Skeletal muscle cell (primary cell): ENCODE measurements at regions not wholly inside any gene's neighbourhood (a gene's known extent, or its start where the extent isn't known, plus 50 kb on each side); places are given as distances from the start of the nearest gene placed in this dataset.

Source experiments
- DNase-seq: peaks from one replicate; pipeline ENCODE4 v3.0.0-alpha.2; 2010; ENCODE audit warnings: low read depth
- H3K4me3 ChIP-seq: 2 replicates; pipeline ENCODE4 v1.5.1; 2011; ENCODE audit warnings: low read depth, mild to moderate bottlenecking, control low read depth, low read length, moderate library complexity

DNA sequence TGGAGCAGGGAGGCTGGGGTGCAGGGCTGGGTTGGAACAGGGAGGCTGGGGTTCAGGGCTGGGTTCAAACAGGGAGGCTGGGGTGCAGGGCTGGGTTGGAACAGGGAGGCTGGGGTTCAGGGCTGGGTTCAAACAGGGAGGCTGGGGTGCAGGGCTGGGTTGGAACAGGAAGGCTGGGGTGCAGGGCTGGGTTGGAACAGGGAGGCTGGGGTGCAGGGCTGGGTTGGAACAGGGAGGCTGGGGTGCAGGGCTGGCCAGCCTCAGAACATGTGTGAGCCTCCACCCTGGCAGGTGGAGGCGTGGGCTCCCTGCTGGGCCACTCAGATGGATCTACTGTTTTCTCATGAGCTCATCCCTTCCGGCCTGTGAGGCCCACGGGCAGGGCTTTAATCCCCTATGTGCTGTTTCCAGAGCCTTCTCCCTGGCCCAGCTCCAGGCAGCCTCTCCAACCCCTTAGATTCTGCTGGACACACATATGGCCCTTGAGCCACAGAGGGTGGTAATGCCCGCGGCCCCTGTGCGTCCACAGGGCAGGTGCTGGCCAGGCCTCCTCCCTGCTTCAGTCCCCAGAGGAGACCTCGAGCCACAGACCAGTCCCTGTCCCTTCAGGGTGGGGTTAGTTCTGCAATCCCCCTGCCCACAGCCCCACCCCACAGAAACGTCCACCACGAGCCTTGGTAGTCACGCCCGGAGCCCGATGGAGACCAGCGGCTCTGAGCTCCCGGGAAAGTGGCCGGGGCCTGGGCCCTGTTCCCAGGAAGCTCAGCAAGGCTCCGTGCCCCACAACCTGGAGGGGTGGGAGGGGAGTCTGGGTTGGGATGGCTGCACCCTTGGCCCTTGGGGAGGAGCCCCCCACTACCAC is 197.9 kb downstream of the BRD1 start:
- no peak for DNase-seq
- no peak overlapping the region for H3K4me3 ChIP-seq

DNA sequence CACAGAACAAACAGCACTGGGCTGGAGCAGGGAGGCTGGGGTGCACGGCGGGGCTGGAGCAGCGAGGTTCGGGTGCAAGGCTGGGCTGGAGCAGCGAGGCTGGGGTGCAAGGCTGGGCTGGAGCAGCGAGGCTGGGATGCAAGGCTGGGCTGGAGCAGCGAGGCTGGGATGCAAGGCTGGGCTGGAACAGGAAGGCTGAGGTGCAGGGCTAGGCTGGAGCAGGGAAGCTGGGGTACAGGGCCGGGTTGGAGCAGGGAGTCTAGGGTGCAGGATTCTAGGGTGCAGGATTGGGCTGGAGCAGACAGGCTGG is 198.5 kb downstream of the BRD1 start:
- no peak overlapping the region for H3K4me3 ChIP-seq
- DNase-seq, result no peak

DNA sequence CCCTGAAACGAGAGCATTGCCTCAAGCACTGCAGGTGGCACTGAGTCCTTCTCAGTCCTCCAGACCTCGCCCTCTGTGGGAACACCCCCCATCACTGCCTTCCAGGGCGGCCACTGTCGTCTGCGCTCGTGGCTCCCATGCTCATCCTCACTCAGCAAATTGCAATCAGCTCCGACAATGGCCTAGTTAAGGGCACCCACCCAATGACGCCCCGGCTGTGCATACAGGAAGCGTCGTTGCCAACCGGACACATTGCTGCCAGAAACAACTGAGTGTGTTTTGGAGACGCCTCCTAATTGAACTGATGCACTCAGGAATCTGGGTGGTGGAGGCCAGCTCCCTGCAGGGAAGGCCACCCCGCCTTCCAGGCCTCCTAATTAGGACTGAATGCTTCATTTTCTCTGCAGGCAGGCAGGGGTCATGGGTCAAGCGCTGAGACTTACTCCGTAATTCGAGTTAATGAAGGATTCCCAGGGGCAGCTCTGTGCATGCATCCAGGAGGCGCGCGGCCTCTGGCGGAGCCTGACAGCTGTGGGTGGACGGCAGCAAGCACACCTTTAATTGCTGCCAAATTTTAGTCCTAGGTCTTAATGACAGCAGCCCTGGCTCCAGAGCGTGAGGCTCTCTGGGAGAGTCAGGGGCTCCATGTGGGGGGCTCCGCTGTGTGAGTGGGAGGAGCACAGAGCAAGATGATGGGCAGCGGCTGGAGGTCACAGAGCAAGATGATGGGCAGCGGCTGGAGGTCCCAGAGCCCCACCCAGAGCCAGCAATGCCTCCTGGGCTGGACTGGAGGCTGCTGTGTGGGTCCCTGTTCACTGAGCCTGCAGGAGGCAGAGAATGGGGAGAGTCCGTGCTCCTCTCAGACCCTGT is 199.0 kb downstream of the BRD1 start:
- DNase-seq, result no peak

DNA sequence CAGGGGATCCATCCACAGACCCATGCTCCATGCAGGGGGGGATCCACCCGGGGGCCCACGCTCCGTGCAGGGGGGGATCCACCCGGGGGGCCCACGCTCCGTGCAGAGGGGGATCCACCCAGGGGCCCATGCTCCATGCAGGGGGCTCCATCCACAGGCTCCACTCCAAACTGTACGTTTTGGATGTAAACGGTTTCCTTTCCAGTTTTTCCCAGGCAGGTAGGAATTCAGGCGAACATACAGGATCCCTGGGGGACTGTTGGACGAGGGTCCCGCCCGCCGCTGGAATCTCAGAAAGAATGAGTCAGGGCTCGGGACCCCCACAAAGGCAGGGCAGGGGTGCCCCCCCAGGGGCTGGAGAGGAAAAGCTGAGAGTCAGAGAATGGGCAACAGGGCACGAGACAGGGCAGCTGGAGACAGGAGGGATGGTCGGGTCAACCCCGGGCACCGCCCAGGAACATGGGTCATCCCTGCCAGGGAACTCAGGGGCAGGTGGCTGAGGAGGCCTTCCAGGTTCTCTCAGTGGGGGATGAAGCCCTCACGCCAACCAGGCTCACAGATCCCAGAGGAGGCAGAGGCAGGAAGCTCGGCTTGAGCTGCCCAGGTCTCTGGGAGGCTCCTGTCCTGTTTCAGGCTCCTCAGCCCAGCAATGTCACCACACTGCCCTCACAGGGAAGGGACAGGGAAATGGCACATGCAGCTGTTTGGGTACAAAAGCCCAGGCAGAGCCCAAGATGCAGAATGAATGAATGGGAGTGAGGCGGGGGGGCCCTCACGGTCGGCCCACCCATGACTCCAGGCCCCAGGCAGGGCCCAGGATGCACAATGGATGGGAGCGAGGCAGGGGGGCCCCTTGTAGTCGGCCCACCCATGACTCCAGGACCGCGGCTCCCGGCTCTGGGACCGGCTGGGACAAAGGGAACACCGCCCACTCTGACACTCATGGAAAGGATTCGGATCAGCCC is 200.2 kb downstream of the BRD1 start:
- no peak overlapping the region for H3K4me3 ChIP-seq
- no peak for DNase-seq

More for the DNA sequence above, 199.0 kb downstream of the BRD1 start:
- no peak overlapping the region for H3K4me3 ChIP-seq

DNA sequence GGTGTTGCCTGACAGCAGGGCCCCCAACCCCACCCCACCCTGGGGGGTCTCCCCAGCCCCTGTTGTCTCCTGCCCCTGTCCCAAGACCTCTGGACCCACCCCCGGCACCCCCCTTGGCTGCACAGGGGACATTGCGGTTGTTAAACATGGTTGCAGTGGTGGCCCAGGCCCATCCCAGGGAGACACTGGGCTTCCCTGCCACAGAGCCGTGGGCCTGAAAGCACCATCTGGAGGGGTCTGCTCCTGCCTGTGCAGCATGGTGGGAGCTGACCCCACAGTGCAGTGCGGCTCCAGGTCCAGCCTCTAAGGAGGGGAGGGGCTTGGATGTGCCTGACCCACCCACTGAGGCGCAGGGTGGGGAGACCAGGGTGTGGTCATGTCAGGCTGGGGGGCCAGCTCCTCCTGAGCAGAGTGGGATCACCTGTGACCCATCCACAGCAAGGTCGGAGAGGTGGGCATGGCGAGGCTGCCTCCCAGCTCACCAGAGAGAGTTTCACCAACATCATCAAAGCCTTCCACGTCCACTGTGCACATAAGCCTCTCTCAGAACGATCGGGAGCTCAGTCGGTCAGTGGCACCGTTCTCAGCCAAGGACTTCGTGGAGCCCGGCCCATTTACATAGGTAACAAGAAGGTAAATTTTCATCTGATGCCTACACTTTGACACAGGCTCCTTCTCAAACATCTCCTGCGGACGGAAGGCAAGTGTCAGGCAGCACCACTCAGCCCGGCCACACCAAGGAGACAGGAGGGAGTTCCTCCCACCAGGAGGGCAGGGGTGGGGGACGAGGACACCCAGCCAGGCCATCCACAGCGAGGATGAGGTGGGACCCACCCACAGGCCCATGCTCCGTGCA is 201.1 kb downstream of the BRD1 start:
- no peak for DNase-seq
- no peak overlapping the region for H3K4me3 ChIP-seq

DNA sequence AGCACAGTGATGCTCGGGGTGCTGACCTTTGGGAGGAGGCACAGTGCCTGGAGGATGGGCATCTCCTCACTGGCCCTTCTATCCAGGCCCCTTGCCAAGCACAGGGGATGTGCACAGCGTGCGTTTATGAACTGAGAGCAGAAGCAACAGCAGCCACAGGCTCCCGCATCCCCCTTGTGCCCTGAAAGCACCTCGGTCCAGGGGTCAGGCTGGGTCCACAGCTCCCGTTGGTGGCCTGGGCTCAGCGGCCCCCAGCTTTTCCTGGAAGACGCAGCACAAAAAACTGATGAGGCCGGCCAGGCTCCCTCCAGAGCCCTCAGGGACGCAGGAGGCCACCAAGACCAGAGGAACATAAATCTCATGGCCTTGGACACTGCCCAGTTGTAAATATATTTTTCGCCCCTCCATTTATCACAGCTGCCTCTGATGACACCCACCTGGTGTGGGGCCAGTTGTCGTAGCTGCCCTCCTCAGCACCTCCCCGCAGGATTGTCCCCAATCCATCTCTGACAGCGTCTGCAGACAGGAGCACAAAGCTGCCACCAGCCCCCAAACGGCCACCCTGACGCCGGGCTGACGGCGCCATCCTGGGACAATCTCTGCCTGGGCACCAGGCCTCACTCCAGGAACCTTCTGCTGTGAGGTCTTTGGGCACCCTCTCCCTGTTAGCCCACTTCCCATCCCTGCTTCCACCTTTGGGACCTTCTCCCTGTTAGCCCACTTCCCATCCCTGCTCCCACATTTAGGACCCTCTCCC is 203.1 kb downstream of the BRD1 start:
- H3K4me3 ChIP-seq, result no peak overlapping the region
- DNase-seq, result no peak

DNA sequence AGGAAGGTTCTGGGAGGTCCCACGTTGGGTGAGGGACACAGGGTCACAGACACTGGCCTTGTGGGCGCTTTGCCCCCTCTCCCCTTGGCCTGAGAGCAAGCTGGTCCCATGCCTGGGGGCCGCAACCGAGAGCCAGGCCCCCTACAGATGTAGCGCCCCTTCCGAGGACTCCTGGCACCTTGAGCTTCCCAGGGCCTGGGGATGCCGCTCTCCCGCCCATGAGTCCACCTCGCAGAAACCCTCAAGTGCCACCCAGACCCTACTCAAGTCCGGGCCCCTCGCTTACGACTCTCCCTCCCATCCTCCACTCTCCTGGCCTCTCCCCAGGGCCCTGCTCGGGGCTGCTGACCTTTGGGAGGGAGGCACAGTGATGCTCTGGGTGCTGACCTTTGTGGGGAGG is 204.0 kb downstream of the BRD1 start:
- H3K4me3 ChIP-seq, result no peak overlapping the region
- no peak for DNase-seq

DNA sequence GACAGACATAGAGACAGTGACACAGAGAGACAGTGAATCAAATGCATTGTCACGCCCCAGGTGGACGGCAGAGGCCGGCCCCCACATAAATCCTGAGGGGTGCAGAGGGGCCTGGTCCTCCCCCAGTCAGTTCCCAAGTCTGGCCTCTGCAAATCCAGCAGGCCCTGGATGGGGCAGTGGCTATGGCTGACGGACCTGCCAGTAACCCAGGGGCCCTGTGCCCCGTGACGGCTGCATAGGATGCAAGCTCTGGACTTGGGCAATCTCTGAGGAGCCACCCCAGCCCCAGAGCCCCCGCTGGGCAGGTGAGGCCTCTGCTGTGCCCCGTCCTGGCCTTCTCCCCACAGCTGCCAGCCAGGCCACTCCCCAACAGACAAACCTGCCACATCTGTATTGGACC is 204.5 kb downstream of the BRD1 start:
- H3K4me3 ChIP-seq, result no peak overlapping the region
- no peak for DNase-seq

DNA sequence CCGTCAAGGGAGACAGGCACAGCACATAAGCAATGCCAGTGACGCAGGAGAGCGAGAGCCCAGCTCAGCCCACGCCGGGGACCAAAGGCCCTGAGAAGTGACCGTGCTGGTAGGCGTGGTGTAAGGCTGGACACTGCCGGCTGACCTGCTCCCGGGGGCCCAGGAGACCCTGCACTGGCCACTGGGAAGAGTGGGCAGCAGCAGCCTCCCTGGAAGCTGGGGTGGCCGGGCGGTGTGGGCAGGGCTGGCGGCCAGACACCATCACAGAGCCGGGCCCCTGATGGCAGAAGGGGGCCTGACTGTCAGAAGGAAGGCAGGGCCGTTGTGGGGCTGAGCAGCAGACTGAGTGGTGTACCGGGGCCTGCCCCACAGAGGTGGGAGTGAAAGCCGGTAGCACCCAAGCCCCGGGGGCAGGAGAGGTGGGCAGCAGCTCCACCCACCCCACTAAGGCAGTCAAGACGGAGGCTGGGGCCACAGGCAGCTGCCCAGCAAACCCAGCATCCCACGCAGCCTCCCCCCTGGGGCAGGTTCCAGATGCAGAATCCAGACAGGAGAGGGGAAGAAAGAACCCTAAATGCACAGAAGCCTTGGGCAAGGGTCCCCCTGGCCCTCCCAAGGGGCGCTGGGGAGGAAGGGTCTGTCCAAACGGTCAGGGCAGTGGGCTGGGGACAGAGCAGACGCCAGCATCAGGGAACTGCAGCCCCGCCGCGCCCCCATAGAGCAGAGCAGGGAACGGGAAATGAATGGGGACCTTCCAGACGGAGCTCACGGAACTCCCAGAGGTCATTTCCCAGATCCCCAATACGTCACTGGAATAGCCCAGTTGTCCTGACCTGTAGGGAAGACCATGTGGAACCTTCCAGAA is 205.2 kb downstream of the BRD1 start:
- no peak overlapping the region for H3K4me3 ChIP-seq

DNA sequence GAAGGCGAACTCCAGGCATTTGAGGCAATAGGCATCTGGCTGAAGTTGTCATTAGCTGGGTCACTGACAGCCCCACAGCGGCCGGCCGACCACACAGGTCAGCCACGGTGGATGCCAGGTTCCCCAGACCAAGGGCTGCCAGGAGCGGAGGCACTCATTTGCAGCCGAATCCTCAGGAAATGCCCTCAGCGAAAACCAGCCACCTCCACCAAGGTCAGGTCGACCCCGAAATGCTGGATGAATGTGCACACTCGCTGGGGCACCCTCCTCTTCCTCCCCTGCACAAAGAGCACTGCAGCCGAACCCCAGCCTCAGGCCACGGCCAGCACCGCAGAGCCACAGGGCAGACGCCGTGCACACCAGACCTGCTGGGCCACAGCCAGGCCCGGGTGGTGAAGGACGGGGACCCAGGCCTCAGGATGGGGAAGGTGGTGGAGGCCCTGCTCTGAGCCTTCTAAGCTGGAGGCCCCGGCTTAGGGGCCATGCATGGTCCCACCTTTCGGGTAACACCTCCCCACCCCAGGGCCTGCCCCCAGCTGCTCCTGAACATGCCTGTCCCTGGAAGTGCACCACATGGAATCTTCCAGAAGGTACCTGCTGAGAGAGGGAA is 206.0 kb downstream of the BRD1 start:
- no peak for DNase-seq
- no peak overlapping the region for H3K4me3 ChIP-seq

More for the DNA sequence above, 205.2 kb downstream of the BRD1 start:
- no peak for DNase-seq

DNA sequence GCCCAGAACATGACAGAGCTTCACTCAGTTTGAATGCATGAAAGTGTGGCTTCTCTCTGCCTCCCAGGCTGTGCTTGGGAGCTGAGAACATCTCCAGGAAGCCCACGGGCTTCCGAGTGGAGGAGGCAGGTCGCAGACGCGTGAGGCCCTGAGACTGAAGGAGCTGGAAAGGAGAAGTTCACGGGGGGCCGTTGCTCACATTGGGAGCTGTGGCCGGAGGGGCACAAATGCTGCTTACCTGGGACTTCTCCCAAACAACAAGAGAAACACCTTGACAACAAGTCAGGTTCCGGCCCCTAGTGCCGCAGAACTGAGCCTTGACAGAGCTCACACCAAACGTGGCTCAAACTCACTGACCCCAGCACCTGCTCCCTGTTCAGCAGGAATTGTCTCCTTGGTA is 207.0 kb downstream of the BRD1 start:
- no peak overlapping the region for H3K4me3 ChIP-seq
- DNase-seq, result no peak

DNA sequence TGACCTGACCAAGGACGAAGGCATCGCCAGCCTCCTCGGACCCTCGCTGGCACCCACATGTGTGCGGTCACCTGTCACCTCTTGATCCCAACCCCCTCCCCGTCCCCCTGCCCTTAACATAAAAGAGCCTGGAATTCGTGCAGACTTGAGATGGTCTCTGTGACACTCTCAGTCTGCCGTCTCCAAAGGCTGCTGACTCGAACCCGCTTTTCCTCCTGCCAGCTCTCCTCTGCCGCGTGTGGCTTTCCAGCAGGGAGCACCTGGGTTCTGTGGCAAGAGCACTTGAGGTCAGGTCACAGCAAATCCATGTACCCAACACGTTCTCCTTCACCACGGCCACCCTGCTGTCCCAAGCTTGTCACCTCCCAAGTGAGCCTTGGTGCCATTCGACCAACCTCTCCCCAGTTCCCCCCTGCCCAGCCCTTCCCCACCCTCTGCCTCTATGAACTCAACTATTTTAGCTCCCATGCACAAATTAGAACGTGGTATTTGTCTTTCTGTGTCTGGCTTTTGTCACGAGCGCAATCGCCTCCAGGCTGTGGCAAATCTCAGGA is 207.6 kb downstream of the BRD1 start:
- DNase-seq, result no peak
- no peak overlapping the region for H3K4me3 ChIP-seq

DNA sequence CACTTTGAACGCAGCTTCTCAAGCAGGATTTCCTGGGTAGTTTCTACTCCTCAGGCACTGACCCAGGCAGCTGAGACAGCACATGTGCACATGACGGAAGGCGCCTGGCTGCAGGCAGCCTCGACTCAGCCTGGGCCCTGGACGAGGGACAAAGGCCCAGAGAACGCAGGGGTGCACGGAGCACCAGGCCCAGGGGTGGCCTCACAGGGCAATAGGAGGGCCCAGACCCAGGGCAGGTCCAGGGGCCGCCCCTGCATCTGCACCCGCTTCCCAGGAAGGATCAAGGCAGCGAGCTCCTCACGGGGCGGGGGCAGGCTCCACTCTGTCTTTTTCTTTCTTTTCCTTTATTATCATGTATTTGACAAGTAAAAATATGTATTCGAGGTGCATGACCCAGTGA is 208.4 kb downstream of the BRD1 start:
- no peak for DNase-seq
- H3K4me3 ChIP-seq, result no peak overlapping the region

DNA sequence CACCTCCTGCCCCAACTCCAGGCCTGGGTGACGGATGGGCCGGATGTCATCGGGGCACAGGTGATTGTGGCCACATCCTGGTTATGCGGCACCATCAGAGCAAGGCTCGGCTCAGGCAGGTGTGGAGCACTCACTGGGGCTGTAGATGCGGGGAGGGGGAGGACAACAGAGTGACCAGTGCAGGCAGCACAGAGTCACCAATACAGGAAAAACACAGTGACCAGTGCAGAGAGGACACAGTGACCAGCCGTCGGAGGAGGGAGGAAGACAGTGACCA is 209.1 kb downstream of the BRD1 start:
- no peak overlapping the region for H3K4me3 ChIP-seq
- no peak for DNase-seq

DNA sequence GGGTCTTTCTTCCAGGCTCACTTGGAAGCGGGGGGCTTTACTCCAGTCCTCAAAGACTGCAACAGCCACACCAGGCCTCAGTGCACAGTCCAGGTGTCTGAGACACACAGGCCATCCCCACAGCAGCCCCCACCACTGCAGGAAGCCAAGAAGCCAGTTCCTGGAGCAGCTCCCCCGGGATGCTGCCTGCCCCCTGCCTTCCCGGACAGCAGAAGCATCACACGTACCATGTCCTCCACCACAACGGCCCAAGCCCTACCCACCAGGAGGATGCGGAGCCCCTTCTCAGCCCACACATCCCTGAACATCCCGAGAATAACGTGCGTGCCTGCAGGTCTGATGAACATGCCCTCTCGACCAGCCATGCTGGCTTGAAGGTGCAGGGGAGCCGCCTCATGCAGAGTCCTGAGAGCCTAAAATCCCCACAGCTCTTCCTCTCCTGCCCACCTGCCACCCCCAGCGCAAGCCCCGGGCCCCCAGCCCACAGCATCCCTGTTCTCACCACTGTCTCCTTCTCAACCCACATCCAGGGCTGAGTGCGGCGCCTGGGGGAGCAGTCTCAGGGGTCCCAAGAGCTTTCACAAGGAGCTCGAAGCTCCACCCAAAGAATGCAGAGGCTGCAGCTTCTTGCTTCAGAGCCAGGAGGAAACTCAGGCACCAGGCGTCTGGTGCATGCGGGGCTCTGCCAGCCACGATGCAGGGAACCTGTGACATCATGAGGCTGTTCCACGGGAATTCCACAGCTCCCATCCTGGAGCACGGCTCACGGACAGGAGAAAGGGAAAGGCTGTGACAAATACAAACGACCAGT is 209.6 kb downstream of the BRD1 start:
- H3K4me3 ChIP-seq, result no peak overlapping the region
- DNase-seq, result no peak

DNA sequence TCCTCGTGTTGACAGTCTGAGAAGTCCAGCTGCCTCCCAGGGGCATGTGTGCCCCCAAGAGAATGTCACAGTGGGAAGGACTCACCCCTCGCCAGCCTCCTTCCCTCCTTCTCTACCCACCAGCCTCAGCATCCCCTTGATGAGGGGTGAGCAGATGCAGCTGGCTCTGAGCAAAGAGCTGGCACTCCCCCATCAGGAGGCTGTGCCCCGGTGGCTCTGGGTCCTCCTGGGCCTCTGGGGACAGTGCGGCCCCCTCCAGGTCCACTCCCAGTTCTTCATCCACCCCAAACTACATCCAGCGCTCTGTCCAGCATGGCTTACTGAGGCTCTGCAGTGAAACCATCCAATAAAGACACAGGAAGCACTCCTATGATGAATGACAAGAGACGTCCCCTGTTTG is 210.4 kb downstream of the BRD1 start:
- no peak overlapping the region for H3K4me3 ChIP-seq
- no peak for DNase-seq
